ENCODE measurements at regions not wholly inside any gene's neighbourhood (a gene's known extent, or its start where the extent isn't known, plus 50 kb on each side); places are given as distances from the start of the nearest gene placed in this dataset.

DNA sequence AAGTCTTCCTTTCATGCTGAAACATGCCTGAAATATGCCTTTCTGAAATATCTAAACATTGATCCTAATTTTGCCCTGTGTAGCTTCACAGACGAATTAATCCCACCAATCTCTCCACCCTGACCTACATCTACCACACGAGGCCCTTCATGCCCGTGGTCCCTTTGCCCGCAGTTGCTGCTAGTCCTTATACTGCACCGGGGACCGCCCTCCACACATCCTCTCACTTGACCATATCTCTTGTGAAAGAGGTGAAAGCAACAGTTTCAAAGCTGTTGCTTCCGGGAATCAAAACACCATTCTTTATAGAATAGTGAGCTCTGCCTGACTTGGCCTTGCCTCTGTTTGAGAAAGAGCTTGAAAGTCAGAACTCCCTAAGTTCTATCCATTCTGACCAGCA lies 499.5 kb downstream of the NTRK3 start:
- no peaks in the 10 kb centered on the region for H3K9me3 ChIP-seq
- no peak for ATAC-seq
- intact Hi-C loops (cut with DNase I): no loop called here

DNA sequence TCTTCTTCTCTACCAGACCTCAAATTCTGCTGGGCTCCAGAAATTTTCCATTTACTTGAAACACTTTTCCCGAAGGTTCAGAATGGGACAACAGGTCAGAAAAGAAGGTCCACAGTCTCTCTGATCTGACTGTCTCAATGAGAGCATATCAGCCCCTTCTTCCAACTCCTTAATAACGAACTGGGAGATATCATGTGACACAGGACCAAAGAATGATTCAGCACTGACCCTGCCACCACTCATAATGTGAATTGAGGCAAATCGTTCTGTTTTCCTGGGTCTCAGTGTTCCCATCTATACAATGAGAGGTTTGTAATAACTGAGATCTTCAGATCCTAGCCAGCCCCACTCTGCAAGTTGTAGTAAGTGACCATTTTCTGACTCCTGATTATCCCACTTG lies 500.5 kb downstream of the NTRK3 start:
- ATAC-seq: no peak
- 83 to 88% methylated on average over 3 of the region's 3 CpGs for WGBS, 2 donors

More for the DNA sequence above, 499.5 kb downstream of the NTRK3 start:
- DNase-seq: no peak
- Histone ChIP-seq H3K4me3 (no peak overlapping the region), H3K36me3 (no peaks in the 10 kb centered on the region), H3K27ac (no peak overlapping the region), H3K27me3 (no peaks in the 10 kb centered on the region), H3K4me1 (peaks cover 0 to 41% (median 14%) of the 10 kb centered on the region in 9 donors)
- TF ChIP-seq, protein P1, sequence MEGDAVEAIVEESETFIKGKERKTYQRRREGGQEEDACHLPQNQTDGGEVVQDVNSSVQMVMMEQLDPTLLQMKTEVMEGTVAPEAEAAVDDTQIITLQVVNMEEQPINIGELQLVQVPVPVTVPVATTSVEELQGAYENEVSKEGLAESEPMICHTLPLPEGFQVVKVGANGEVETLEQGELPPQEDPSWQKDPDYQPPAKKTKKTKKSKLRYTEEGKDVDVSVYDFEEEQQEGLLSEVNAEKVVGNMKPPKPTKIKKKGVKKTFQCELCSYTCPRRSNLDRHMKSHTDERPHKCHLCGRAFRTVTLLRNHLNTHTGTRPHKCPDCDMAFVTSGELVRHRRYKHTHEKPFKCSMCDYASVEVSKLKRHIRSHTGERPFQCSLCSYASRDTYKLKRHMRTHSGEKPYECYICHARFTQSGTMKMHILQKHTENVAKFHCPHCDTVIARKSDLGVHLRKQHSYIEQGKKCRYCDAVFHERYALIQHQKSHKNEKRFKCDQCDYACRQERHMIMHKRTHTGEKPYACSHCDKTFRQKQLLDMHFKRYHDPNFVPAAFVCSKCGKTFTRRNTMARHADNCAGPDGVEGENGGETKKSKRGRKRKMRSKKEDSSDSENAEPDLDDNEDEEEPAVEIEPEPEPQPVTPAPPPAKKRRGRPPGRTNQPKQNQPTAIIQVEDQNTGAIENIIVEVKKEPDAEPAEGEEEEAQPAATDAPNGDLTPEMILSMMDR (IDR thresholded peaks at IDR 0.05): no peak
- 90 to 91% methylated on average over 7 of the region's 7 CpGs for WGBS, 2 donors

DNA sequence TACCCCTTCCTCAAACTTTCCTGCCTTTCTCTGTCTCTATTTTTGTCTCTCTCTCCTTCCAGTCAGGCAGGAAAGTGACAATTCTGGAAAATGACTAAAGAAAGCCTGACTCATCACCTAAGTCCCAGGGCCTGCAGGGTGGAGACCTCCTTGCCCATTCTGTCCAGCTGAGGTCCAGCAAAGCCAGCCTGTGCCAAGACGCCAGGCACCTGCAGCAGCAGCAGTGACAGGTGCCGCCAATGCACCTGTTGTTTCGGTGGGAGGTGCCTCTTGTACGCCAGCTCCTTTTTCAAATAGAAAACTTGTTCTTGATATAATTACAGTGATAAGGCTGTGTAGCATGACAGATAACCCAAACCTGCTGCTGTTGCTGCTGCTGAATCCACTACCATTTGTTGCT lies 501.3 kb downstream of the NTRK3 start:
- no peaks in the 10 kb centered on the region for H3K27me3 ChIP-seq
- peaks cover 0 to 31% (median 12%) of the 10 kb centered on the region in 9 donors for H3K4me1 ChIP-seq
- H3K36me3 ChIP-seq: no peaks in the 10 kb centered on the region
- intact Hi-C loops (cut with DNase I): no loop called here
- H3K4me3 ChIP-seq: no peak overlapping the region
- TF ChIP-seq, protein P1 (IDR thresholded peaks at IDR 0.05): no peak
- ATAC-seq (no peak), DNase-seq (no peak)
- WGBS, 2 donors: 96 to 97% methylated on average over 4 of the region's 4 CpGs
- no peak overlapping the region for H3K27ac ChIP-seq
- no peaks in the 10 kb centered on the region for H3K9me3 ChIP-seq

More for the DNA sequence above, 500.5 kb downstream of the NTRK3 start:
- H3K4me1 ChIP-seq: peaks cover 0 to 33% (median 12%) of the 10 kb centered on the region in 9 donors
- H3K9me3 ChIP-seq: no peaks in the 10 kb centered on the region
- intact Hi-C loops (cut with DNase I): no loop called here
- TF ChIP-seq, protein P1 (IDR thresholded peaks at IDR 0.05): no peak
- H3K27ac ChIP-seq: no peak overlapping the region
- H3K36me3 ChIP-seq: no peaks in the 10 kb centered on the region
- DNase-seq: no peak
- H3K27me3 ChIP-seq: no peaks in the 10 kb centered on the region
- no peak overlapping the region for H3K4me3 ChIP-seq

DNA sequence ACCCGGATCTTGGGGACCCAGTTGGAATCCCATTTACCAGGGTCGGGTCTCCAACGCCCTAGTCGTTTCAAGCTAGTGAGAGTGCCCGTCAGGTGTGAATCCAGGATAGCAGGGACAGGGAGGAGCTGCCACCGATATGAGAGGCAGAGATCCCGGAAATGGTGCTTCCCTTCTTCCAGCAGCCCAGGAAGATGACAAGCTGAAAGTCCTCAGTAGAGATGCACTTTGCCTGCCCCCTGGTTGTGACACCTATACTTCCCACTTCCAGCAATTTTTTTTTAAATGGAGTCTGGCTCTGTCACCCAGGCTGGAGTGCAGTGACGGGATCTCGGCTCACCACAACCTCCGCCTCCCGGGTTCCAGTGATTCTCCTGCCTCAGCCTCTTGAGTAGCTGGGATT lies 503.0 kb downstream of the NTRK3 start:
- Histone ChIP-seq H3K27ac (no peak overlapping the region), H3K4me1 (peaks cover 0 to 22% (median 12%) of the 10 kb centered on the region in 9 donors), H3K27me3 (no peaks in the 10 kb centered on the region), H3K4me3 (no peak overlapping the region), H3K36me3 (no peaks in the 10 kb centered on the region), H3K9me3 (no peaks in the 10 kb centered on the region)
- ATAC-seq (no peak), DNase-seq (no peak)
- WGBS, 2 donors: 75 to 76% methylated on average over 11 of the region's 11 CpGs
- intact Hi-C loops (cut with DNase I): no loop called here
- TF ChIP-seq, protein P1 (IDR thresholded peaks at IDR 0.05): peak in 4 of 9 donors; percentile 10 to 22 (median 12)
